NCI-H1105 (cell line): ENCODE measurements at regions not wholly inside any gene's neighbourhood (a gene's known extent, or its start where the extent isn't known, plus 50 kb on each side); places are given as distances from the start of the nearest gene placed in this dataset.
"Not testable (repeated sequence)": the region's sequence is repeated elsewhere in the genome, so short reads cannot be mapped to it uniquely, and the experiment has no call there.

ENCODE experiments used
- DNase-seq: peaks from one replicate; lab custom pipeline; 2025; lab: John Stamatoyannopoulos, UW

- not testable (repeated sequence) for DNase-seq
Observed at GRCh38 chr16:29130131-29130711, 145.4 kb downstream of the LAT start.

GRCh38 chr16:29129458-29130038 is 144.7 kb downstream of the LAT start:
- DNase-seq = not testable (repeated sequence)

- DNase-seq = not testable (repeated sequence)
Observed at GRCh38 chr16:29128732-29129457, 144.0 kb downstream of the LAT start.

- DNase-seq = not testable (repeated sequence)
Observed at GRCh38 chr16:29127806-29128420, 143.1 kb downstream of the LAT start.

- no peak for DNase-seq
Observed at GRCh38 chr16:29126616-29127015, 141.8 kb downstream of the LAT start.

GRCh38 chr16:29126057-29126494 is 141.2 kb downstream of the LAT start:
- no peak for DNase-seq

- no peak for DNase-seq
Observed at GRCh38 chr16:29124828-29125227, 140.0 kb downstream of the LAT start.

- DNase-seq = not testable (repeated sequence)
Observed at GRCh38 chr16:29124162-29124561, 139.3 kb downstream of the LAT start.

GRCh38 chr16:29120680-29121079 is 135.8 kb downstream of the LAT start:
- DNase-seq = not testable (repeated sequence)

- not testable (repeated sequence) for DNase-seq
Observed at GRCh38 chr16:29118301-29118957, 133.6 kb downstream of the LAT start.

GRCh38 chr16:29117631-29118030 is 132.8 kb downstream of the LAT start:
- no peak for DNase-seq

- no peak for DNase-seq
Observed at GRCh38 chr16:29116980-29117379, 132.1 kb downstream of the LAT start.

- DNase-seq = not testable (repeated sequence)
Observed at GRCh38 chr16:29116207-29116606, 131.4 kb downstream of the LAT start.

GRCh38 chr16:29115802-29116141 is 130.9 kb downstream of the LAT start:
- not testable (repeated sequence) for DNase-seq

- not testable (repeated sequence) for DNase-seq
Observed at GRCh38 chr16:29114989-29115801, 130.3 kb downstream of the LAT start.

GRCh38 chr16:29114574-29114973 is 129.7 kb downstream of the LAT start:
- DNase-seq = no peak

GRCh38 chr16:29113446-29113845 is 128.6 kb downstream of the LAT start:
- DNase-seq = not testable (repeated sequence)

- DNase-seq = no peak
Observed at GRCh38 chr16:29112755-29113347, 128.0 kb downstream of the LAT start.

- not testable (repeated sequence) for DNase-seq
Observed at GRCh38 chr16:29111901-29112680, 127.2 kb downstream of the LAT start.

- no peak for DNase-seq
Observed at GRCh38 chr16:29111421-29111820, 126.6 kb downstream of the LAT start.
